HG03139 (cell line): ENCODE measurements at regions not wholly inside any gene's neighbourhood (a gene's known extent, or its start where the extent isn't known, plus 50 kb on each side); places are given as distances from the start of the nearest gene placed in this dataset.

Experiments
- ATAC-seq: cut with Tn5 transposase; IDR thresholded peaks from one replicate; pipeline ENCODE4 v1.9.1; 2021; ENCODE audit not compliant: unreplicated experiment

- no peak for ATAC-seq
Measured at GRCh38 chr5:73339711-73340110, 108.9 kb downstream of the FOXD1 start.

GRCh38 chr5:73339051-73339575 lies 109.5 kb downstream of the FOXD1 start:
- no peak for ATAC-seq

GRCh38 chr5:73338256-73339050 lies 110.1 kb downstream of the FOXD1 start:
- ATAC-seq, result no peak

GRCh38 chr5:73337586-73338255 lies 110.9 kb downstream of the FOXD1 start:
- ATAC-seq, result no peak

- no peak for ATAC-seq
Measured at GRCh38 chr5:73336366-73336765, 112.2 kb downstream of the FOXD1 start.

- ATAC-seq, result no peak
Measured at GRCh38 chr5:73333944-73334703, 114.5 kb downstream of the FOXD1 start.

GRCh38 chr5:73330613-73331012 lies 118.0 kb downstream of the FOXD1 start:
- ATAC-seq, result no peak

GRCh38 chr5:73328640-73329039 lies 119.9 kb downstream of the FOXD1 start:
- no peak for ATAC-seq

- ATAC-seq, result no peak
Measured at GRCh38 chr5:73327908-73328455, 120.6 kb downstream of the FOXD1 start.

- no peak for ATAC-seq
Measured at GRCh38 chr5:73325546-73325945, 123.0 kb downstream of the FOXD1 start.

GRCh38 chr5:73323466-73323865 lies 125.1 kb downstream of the FOXD1 start:
- ATAC-seq, result no peak

GRCh38 chr5:73322437-73323076 lies 126.0 kb downstream of the FOXD1 start:
- no peak for ATAC-seq

- no peak for ATAC-seq
Measured at GRCh38 chr5:73321757-73322436, 126.7 kb downstream of the FOXD1 start.

- ATAC-seq, result no peak
Measured at GRCh38 chr5:73319036-73319435, 129.5 kb downstream of the FOXD1 start.

GRCh38 chr5:73318308-73318719 lies 130.3 kb downstream of the FOXD1 start:
- no peak for ATAC-seq

- ATAC-seq, result no peak
Measured at GRCh38 chr5:73317523-73317922, 131.1 kb downstream of the FOXD1 start.

GRCh38 chr5:73314395-73315257 lies 134.0 kb downstream of the FOXD1 start:
- no peak for ATAC-seq

- ATAC-seq, result no peak
Measured at GRCh38 chr5:73312872-73313510, 135.6 kb downstream of the FOXD1 start.
